ENCODE measurements at regions not wholly inside any gene's neighbourhood (a gene's known extent, or its start where the extent isn't known, plus 50 kb on each side); places are given as distances from the start of the nearest gene placed in this dataset.

GRCh38 chr4:113825272-113825671 lies 63.7 kb upstream of the CAMK2D start:
- H3K4me1 Mint-ChIP-seq (ENCODE audit: unreplicated experiment), result no peaks in the 10 kb centered on the region
- no peak overlapping the region for H3K27ac Mint-ChIP-seq (ENCODE audit: unreplicated experiment)
- no peak for DNase-seq (ENCODE audit: low spot score)
- TF ChIP-seq, protein P1, sequence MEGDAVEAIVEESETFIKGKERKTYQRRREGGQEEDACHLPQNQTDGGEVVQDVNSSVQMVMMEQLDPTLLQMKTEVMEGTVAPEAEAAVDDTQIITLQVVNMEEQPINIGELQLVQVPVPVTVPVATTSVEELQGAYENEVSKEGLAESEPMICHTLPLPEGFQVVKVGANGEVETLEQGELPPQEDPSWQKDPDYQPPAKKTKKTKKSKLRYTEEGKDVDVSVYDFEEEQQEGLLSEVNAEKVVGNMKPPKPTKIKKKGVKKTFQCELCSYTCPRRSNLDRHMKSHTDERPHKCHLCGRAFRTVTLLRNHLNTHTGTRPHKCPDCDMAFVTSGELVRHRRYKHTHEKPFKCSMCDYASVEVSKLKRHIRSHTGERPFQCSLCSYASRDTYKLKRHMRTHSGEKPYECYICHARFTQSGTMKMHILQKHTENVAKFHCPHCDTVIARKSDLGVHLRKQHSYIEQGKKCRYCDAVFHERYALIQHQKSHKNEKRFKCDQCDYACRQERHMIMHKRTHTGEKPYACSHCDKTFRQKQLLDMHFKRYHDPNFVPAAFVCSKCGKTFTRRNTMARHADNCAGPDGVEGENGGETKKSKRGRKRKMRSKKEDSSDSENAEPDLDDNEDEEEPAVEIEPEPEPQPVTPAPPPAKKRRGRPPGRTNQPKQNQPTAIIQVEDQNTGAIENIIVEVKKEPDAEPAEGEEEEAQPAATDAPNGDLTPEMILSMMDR (IDR thresholded peaks at IDR 0.05; ENCODE audit: unreplicated experiment), result no peak
- no peaks in the 10 kb centered on the region for H3K36me3 Mint-ChIP-seq (ENCODE audit: low read depth, unreplicated experiment)
- H3K27me3 Mint-ChIP-seq (ENCODE audit: unreplicated experiment), result no peaks in the 10 kb centered on the region
- no peaks in the 10 kb centered on the region for H3K9me3 Mint-ChIP-seq (ENCODE audit: unreplicated experiment)
- no peak overlapping the region for H3K4me3 Mint-ChIP-seq (ENCODE audit: unreplicated experiment)

- TF ChIP-seq, protein P1 (IDR thresholded peaks at IDR 0.05; ENCODE audit: unreplicated experiment), result no peak
- H3K4me3 Mint-ChIP-seq (ENCODE audit: unreplicated experiment), result no peak overlapping the region
- H3K4me1 Mint-ChIP-seq (ENCODE audit: unreplicated experiment), result no peaks in the 10 kb centered on the region
- no peaks in the 10 kb centered on the region for H3K36me3 Mint-ChIP-seq (ENCODE audit: low read depth, unreplicated experiment)
- no peaks in the 10 kb centered on the region for H3K27me3 Mint-ChIP-seq (ENCODE audit: unreplicated experiment)
- H3K9me3 Mint-ChIP-seq (ENCODE audit: unreplicated experiment), result no peaks in the 10 kb centered on the region
- no peak for DNase-seq (ENCODE audit: low spot score)
- H3K27ac Mint-ChIP-seq (ENCODE audit: unreplicated experiment), result no peak overlapping the region
These were observed 62.9 kb upstream of the CAMK2D start for GRCh38 chr4:113824396-113824795.

GRCh38 chr4:113823291-113823659 lies 61.7 kb upstream of the CAMK2D start:
- no peak for DNase-seq (ENCODE audit: low spot score)
- H3K27me3 Mint-ChIP-seq (ENCODE audit: unreplicated experiment), result no peaks in the 10 kb centered on the region
- H3K36me3 Mint-ChIP-seq (ENCODE audit: low read depth, unreplicated experiment), result no peaks in the 10 kb centered on the region
- H3K4me3 Mint-ChIP-seq (ENCODE audit: unreplicated experiment), result no peak overlapping the region
- H3K27ac Mint-ChIP-seq (ENCODE audit: unreplicated experiment), result no peak overlapping the region
- TF ChIP-seq, protein P1 (IDR thresholded peaks at IDR 0.05; ENCODE audit: unreplicated experiment), result no peak
- no peaks in the 10 kb centered on the region for H3K4me1 Mint-ChIP-seq (ENCODE audit: unreplicated experiment)
- H3K9me3 Mint-ChIP-seq (ENCODE audit: unreplicated experiment), result no peaks in the 10 kb centered on the region

DNA sequence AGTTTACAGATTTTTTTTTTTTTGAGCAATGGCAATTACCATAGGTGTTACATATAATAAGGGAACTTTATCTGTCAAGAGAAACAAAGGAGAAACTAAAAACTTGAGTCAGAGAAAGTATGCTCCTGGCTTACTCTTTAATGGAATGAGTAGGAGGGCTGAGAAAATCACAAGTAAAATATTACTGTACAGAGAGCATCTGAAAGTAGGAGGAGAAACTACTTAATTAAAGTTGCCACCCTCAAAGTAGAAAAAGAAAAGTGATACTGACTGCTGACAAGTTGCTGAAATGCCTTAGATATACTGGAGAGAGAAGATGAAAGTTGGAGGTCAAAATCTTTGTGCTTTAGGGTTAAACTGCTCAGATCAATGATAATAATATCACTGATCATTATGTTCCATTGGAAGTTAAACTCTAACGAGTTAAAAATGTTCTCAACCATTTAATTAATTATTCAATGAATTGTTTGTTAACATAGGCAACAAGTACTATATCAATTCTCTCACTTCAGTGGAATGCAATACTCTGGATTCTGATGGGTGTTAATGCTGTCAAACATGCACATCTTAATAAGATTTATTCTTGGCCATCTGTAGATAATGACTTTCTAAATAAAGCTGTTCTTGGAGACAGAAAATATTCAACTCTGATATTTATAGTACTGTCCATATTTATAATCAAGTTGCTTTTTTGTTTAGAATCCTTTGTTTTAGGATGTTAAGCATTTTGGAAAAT lies 61.2 kb upstream of the CAMK2D start:
- TF ChIP-seq, protein P1 (IDR thresholded peaks at IDR 0.05; ENCODE audit: unreplicated experiment), result no peak
- Mint-ChIP-seq H3K9me3 (ENCODE audit: unreplicated experiment) (no peaks in the 10 kb centered on the region), H3K27me3 (ENCODE audit: unreplicated experiment) (no peaks in the 10 kb centered on the region), H3K36me3 (ENCODE audit: low read depth, unreplicated experiment) (no peaks in the 10 kb centered on the region), H3K4me3 (ENCODE audit: unreplicated experiment) (no peak overlapping the region), H3K4me1 (ENCODE audit: unreplicated experiment) (no peaks in the 10 kb centered on the region), H3K27ac (ENCODE audit: unreplicated experiment) (no peak overlapping the region)
- no peak for DNase-seq (ENCODE audit: low spot score)

DNA sequence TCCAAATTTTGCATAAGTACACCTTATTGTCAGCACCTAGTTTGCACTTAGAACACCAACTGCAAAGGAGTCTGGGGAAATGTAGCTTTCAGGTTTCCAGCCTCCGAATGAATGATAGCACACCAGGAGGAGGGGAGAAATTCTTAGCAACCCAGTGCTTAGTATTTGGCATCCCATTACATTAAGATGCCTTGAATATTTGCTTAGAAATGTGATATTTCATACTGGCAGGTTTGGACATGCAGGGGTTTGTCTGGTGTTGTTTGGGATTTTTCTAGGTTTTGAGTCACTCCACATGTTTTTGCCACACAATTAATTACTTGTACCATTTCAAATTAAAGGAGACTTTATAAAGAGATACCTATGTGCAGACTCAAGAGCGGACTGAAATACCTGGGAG lies 60.3 kb upstream of the CAMK2D start:
- DNase-seq (ENCODE audit: low spot score), result no peak
- no peaks in the 10 kb centered on the region for H3K27me3 Mint-ChIP-seq (ENCODE audit: unreplicated experiment)
- TF ChIP-seq, protein P1 (IDR thresholded peaks at IDR 0.05; ENCODE audit: unreplicated experiment), result no peak
- H3K4me3 Mint-ChIP-seq (ENCODE audit: unreplicated experiment), result no peak overlapping the region
- no peaks in the 10 kb centered on the region for H3K9me3 Mint-ChIP-seq (ENCODE audit: unreplicated experiment)
- H3K27ac Mint-ChIP-seq (ENCODE audit: unreplicated experiment), result no peak overlapping the region
- no peaks in the 10 kb centered on the region for H3K36me3 Mint-ChIP-seq (ENCODE audit: low read depth, unreplicated experiment)
- H3K4me1 Mint-ChIP-seq (ENCODE audit: unreplicated experiment), result no peaks in the 10 kb centered on the region

Measured in endothelial cell (in vitro differentiated cells).